DMS79 treated with DMSO at 0.1 percent for 48 hours (cell line): ENCODE measurements at regions not wholly inside any gene's neighbourhood (a gene's known extent, or its start where the extent isn't known, plus 50 kb on each side); places are given as distances from the start of the nearest gene placed in this dataset.
"Not testable (repeated sequence)": the region's sequence is repeated elsewhere in the genome, so short reads cannot be mapped to it uniquely, and the experiment has no call there.

Source experiments
- DNase-seq: peaks from one replicate; lab custom pipeline; 2025; lab: John Stamatoyannopoulos, UW

GRCh38 chr9:108803428-108804065 is 52.2 kb downstream of the ACTL7B start:
- DNase-seq = no peak

- no peak for DNase-seq
These were observed 52.8 kb downstream of the ACTL7B start for GRCh38 chr9:108802967-108803366.

DNA sequence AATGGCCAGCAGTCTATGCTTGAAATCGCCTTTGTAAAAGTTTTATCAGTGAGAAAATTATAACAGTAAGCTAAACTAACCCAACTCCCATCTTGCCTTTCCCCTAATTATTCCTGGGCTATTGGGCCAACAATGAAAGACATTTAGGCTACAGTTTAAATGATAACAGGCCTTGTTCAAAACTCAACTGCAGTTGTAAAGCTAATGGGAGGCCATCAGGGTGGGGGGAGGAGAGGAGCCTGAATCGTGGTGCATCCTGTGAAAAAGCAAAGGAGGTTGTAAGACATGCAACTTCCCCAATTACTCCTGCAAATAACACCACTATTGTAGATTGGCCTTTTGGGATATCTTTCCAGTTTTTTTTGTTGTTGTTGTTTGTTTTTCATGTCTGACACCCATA is 53.8 kb downstream of the ACTL7B start:
- no peak for DNase-seq

GRCh38 chr9:108800632-108801099 is 55.1 kb downstream of the ACTL7B start:
- no peak for DNase-seq

- no peak for DNase-seq
These were observed 62.2 kb downstream of the ACTL7B start for GRCh38 chr9:108793573-108793972.

DNA sequence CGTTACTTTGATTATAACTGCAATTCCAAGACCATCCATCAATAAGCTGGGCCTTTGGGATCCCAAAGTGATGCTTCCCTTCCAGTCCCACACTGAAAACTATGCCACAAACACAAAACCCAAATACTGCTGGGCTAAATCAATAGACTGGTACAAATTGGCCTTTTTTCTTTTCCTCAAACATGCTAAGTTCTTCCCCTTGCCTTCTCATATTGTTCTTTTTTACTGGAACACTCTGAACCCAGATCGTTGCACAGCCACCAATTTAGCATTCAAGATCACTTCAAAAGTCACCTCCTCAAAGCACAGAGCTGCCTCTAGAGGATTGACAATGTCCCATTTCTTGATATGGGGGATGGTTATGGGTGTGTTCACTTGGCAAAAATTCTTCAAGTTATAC is 66.0 kb downstream of the ACTL7B start:
- no peak for DNase-seq

DNA sequence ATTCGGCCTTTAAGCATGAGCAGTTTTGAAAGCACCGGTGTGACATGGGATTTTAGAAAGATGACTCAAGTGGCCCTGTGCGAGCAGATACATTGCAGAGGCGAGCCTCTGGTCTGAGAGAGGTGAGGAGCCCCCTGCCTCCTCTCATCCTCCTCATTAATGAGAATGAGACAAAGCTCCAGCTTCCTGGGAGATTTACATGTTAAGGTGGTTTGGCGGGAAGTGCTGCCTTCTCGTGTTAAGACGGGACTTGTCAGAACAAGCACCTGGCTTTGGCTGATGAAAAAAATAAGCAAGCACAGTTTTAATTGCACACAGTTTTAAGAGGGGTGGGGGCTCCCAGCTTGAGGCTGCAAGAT is 68.1 kb downstream of the ACTL7B start:
- peak; percentile 69 for DNase-seq

GRCh38 chr9:108786901-108787689 is 68.7 kb downstream of the ACTL7B start:
- DNase-seq = peak; percentile 69

DNA sequence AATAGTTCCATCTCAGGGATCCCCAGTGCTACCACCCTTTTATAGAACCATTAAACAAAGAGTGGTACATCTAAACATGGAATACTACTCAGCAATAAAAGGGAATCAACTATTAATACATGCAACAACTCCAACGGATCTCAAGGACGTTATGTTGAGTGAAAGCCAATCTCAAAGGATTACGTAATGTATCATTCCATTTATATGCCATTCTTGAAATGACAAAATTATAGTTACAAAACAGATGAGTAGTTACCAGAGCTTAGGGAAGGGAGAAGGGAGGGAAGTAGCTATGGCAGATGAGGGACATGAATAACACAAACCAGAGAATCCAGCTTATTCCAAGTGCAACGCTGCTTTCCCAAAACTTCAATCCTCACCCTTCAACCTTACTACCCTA is 69.5 kb downstream of the ACTL7B start:
- no peak for DNase-seq

DNA sequence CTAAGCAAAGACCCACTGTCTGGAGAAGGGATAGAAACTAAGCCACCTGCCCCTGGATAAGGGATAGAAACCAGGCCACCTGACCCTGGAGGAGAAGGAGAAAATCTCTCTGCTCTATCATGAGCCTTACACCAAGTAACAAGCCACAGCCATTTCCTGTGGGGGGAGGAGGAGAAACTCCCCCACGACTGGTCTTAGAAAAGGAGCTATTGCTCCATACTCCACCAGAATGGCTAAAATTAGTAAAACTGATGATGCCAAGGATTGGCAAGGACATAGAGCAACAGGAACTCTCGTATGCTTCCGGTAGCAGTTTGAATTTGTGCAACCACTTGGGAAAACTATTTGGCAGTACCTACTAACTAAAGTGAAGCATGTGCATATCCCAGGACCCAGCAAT is 70.8 kb downstream of the ACTL7B start:
- DNase-seq = no peak

- no peak for DNase-seq
These were observed 71.9 kb downstream of the ACTL7B start for GRCh38 chr9:108783731-108784495.

- DNase-seq = no peak
These were observed 72.5 kb downstream of the ACTL7B start for GRCh38 chr9:108783326-108783725.

- no peak for DNase-seq
These were observed 74.6 kb downstream of the ACTL7B start for GRCh38 chr9:108780942-108781734.

DNA sequence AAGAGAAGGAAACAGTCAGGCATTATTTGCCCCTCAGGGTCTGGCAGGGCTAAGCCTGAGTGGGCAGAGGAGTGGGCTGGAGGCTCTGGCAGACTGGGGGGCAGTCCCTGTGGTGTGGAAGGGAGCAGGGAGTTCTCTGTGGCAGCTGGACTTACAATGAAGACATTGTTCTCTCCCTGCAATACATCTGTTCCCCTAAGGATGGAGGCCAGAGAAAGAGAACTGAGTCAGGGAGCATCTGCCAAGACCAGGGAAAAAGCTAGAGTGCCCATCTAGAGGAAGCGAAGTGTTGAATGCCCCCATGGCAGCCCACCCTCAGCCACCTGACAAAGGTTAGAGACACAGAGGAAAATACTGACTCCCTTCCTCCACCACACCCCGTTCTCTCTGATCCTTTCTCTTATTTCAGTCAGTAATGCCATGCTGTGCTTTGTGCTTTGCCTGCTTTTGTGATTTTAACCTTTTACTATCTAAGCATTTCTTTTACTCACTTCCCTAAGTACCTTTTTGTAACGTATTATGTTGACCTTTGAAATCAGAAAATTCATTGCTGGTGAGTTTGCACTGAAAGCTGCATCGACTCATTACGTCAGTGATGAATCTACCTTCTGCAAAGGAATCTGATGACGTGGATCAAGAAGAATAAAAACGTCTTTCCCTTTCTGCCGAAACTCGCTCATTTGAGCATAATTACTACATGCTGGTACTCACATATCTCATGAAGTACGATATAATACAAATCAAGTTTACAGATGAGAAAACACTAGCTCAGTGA is 76.0 kb downstream of the ACTL7B start:
- DNase-seq = no peak

DNA sequence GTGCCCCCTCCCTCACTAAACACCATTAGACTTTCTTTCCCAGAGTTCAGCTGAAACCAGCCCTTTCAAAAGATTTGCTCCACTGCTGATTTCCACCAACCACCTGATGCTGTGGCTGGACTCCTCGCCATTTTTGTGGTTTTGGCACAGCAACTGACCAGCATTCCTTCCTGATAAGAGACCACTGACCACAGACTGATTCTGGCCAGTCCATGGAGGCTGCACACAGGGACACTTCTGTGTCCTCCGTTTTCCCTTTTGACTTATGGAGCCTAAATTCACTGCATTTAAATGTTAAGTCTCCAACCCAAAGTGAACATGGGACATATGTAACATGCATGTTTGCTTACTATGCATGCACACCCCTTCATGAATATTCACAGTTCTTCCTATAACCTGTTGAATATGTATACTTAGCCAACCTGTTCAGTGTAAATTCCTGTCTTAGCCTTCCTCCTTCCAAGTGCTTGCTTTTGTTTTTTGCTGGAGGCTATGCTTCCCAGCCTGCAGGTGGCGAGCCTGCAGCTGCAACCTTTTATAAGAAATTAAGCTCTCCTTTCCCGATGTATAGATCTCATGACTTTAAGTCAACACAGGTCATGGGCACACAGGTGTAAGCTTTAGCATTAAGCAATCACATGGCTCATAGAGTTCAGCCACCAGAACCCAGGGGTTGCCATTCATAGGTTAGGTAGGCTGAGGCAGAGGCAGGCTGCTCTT is 78.7 kb downstream of the ACTL7B start:
- no peak for DNase-seq

DNA sequence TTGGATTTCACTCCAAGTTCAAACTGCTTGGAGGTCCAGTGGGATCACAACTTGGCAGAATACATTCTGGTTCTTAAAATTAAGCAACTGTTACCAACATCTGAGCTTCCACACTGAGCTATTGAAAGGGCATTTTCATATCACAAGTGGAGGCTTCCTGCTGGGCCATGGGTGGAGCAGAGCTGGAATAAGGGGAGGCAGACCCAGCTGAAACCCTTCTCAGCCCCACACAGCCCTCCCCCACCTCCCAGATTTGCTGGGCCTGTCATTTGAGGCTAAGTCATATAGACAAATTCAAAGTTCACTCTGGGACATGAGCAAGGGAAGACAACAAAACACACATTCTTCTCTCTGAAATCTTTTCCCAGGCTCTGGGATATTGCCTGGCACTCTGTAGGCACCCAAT is 79.9 kb downstream of the ACTL7B start:
- DNase-seq = no peak

DNA sequence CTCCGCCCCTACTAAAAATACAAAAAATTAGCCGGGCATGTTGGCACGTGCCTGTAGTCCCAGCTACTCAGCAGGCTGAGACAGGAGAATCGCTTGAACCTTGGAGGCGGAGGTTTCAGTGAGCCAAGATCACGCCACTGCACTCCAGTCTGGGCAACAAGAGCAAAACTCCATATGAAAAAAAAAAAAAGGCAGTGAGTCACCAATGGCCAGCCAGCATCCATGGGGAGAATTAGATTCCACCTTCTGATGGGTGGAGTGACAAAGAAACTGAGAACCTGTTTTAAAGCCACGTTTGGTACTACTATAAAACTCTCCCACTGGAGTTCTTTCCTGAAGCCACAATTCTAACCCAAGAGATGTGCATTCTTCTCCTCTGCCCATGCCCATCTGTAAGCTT is 81.7 kb downstream of the ACTL7B start:
- DNase-seq = not testable (repeated sequence)

DNA sequence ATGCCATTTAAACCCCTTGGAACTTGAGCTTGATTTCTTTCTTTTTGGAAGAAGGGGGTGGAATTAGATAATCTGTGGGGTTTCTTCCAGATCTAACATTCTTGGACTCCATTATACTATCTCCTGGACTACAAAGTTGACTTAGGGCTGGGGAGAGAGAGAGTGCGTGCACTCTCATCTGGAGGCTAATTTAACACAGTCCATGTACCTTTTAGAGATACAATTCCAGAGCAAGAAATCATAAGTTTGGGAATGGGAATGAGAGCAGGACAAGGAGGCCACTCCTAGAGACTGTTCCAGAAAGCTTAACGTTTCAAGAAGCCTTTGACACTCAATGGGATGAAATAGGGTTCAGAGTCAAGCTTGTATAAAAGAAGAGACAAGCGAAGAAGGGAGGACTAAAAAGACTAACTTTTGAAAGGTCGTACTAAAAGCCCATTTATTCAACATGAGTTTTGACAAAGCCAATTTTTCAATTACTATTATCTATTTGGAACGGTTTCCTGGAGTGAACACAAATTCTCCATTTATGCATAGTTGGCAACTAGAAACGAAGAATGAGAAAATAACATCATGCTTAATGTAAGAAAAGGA is 83.4 kb downstream of the ACTL7B start:
- DNase-seq = no peak

DNA sequence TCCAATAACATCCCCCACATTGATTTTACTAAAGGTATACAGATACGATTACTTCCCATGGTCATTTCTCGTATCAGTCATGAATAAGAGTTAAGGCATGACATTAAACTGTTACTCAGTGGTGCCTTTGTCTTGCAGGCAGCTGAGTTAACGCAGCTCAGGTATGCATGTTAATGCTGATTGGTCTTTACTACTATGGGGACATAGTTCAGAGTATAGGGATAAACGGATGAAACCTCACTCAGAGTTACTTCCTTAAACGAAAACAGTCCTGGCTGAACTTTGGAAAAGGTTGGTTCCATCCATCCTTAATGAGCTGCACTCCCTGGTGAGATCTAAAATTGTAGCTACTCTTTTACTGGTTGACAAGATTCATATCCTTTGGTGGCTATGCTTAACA is 87.0 kb downstream of the ACTL7B start:
- DNase-seq = no peak

- DNase-seq = no peak
These were observed 89.1 kb downstream of the ACTL7B start for GRCh38 chr9:108766626-108767161.
